ENCODE measurements at regions not wholly inside any gene's neighbourhood (a gene's known extent, or its start where the extent isn't known, plus 50 kb on each side); places are given as distances from the start of the nearest gene placed in this dataset.

DNA sequence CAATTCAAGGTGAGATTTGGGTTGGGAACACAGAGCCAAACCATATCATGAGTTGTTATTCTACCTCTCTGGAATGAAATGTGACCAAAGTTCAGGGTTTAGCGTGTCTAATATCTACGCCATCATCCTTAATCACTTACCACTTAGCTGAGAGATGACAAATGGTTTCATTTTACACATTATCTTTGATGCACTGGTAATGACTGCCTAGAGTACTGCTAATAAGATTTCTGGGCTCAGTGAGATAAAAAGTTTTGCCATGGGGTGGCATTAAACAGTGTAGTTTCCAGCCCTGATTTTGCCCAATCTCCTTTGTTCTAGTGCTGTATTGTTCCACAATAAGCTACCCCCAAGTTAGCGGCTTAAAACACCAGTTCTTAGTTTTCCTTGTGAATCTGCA, 367.2 kb downstream of the MLLT3 start:
- H3K23me2 ChIP-seq (ENCODE audit: low read depth, low read length) = no peaks in the 10 kb centered on the region; the same call in 1 of the 2 replicates
- H2AFZ ChIP-seq (ENCODE audit: low read length) = no peak overlapping the region
- DNase-seq (ENCODE audit: low read depth in 1 of 2, low spot score in 2 of 2) (no peak), FAIRE-seq (no peak)
- H3K18ac ChIP-seq (ENCODE audit: extremely low read depth, low read length) = no peak overlapping the region
- no peak overlapping the region for H4K8ac ChIP-seq (ENCODE audit: extremely low read depth, insufficient read depth, low read length)
- no peak overlapping the region for H3K4me3 ChIP-seq (ENCODE audit: extremely low read depth in 1 of 4, insufficient read depth in 2 of 4, low read depth in 3 of 4, low read length in 4 of 4)
- no peak overlapping the region for H3K4me2 ChIP-seq (ENCODE audit: insufficient read depth in 1 of 2, low read depth in 2 of 2, low read length in 2 of 2)
- no peaks in the 10 kb centered on the region for H3K9me3 ChIP-seq (ENCODE audit: insufficient read depth in 2 of 2, low read depth in 1 of 2, low read length in 1 of 2)
- CTCF ChIA-PET (ENCODE audit: partially characterized antibody) = no interaction called here
- H4K91ac ChIP-seq (replicated peaks; ENCODE audit: insufficient read length, low read length) = no peak overlapping the region
- H3K23ac ChIP-seq (ENCODE audit: insufficient read length) = no peak overlapping the region
- no peaks in the 10 kb centered on the region for H3K79me2 ChIP-seq (ENCODE audit: control insufficient read depth in 1 of 2, insufficient read depth in 2 of 2, low read length in 2 of 2)
- no peaks in the 10 kb centered on the region for H3K79me1 ChIP-seq (ENCODE audit: low read depth, low read length)
- H3K27ac ChIP-seq (ENCODE audit: low read depth, low read length) = no peak overlapping the region
- no peak overlapping the region for H3K4ac ChIP-seq (replicated peaks; ENCODE audit: insufficient read length, low read depth, low read length)
- no peak overlapping the region for H2BK5ac ChIP-seq (ENCODE audit: low read depth, low read length)
- no peaks in the 10 kb centered on the region for H3K27me3 ChIP-seq (replicated peaks in 1 of 4; ENCODE audit: control insufficient read depth in 3 of 4, extremely low read depth in 1 of 4, insufficient read depth in 3 of 4, low read length in 3 of 4)
- POLR2A ChIA-PET (ENCODE audit: partially characterized antibody) = no interaction called here
- H4K5ac ChIP-seq (ENCODE audit: insufficient read length, low read depth, low read length) = no peak overlapping the region
- H4K20me1 ChIP-seq (replicated peaks in 1 of 2; ENCODE audit: control insufficient read depth in 1 of 2, insufficient read depth in 2 of 2, low read length in 2 of 2) = no peaks in the 10 kb centered on the region
- H3K56ac ChIP-seq (replicated peaks; ENCODE audit: insufficient read length, low read depth, low read length) = no peak overlapping the region
- no peak overlapping the region for H2BK15ac ChIP-seq (ENCODE audit: low read length)
- no peak overlapping the region for H2BK120ac ChIP-seq (replicated peaks; ENCODE audit: low read depth, low read length)
- no peak overlapping the region for H3K9ac ChIP-seq (replicated peaks in 1 of 4; ENCODE audit: extremely low read depth in 1 of 4, low read depth in 3 of 4, low read length in 3 of 4)
- H3K4me1 ChIP-seq (replicated peaks in 1 of 4; ENCODE audit: control insufficient read depth in 3 of 4, insufficient read depth in 4 of 4, low read length in 3 of 4) = no peaks in the 10 kb centered on the region
- no peak overlapping the region for H2BK20ac ChIP-seq (ENCODE audit: low read length)
- H3K36me3 ChIP-seq (ENCODE audit: control insufficient read depth in 2 of 4, insufficient read depth in 4 of 4, low read length in 3 of 4) = no peaks in the 10 kb centered on the region
- no peak overlapping the region for H2BK12ac ChIP-seq (ENCODE audit: low read depth, low read length)
- no peak overlapping the region for H2AK5ac ChIP-seq (ENCODE audit: low read depth, low read length)
- no peak overlapping the region for H3K14ac ChIP-seq (ENCODE audit: insufficient read length)
- WGBS, 2 experiments (ENCODE audit: extremely low coverage in 1 of 2, insufficient coverage in 1 of 2, insufficient read length in 1 of 2, insufficient replicate concordance in 2 of 2, low coverage in 1 of 2, low lambda C conversion rate in 2 of 2, missing lambda C conversion rate in 1 of 2) = 100% methylated on average over 3 of the region's 3 CpGs; no CpG with 5 or more reads in 1 of the 2 experiments
- TF ChIP-seq EGR1 (IDR thresholded peaks at IDR 0.05; ENCODE audit: borderline replicate concordance, low read depth, low read length) = no peak
- TF ChIP-seq RXRA (IDR thresholded peaks at IDR 0.05; ENCODE audit: insufficient read depth, low read depth, low read length) = no peak
- no peak for TF ChIP-seq SP1 (IDR thresholded peaks at IDR 0.05; ENCODE audit: low read depth, low read length)
- TF ChIP-seq ASH2L (IDR thresholded peaks at IDR 0.05; ENCODE audit: low read length) = no peak
- no peak for TF ChIP-seq TBP (IDR thresholded peaks at IDR 0.05; ENCODE audit: low read depth, low read length)
- TF ChIP-seq SP4 (IDR thresholded peaks at IDR 0.05; ENCODE audit: low read length) = no peak
- TF ChIP-seq RFX5 (IDR thresholded peaks at IDR 0.05; ENCODE audit: borderline replicate concordance, low read depth, low read length) = no peak
- no peak for TF ChIP-seq BRCA1 (IDR thresholded peaks at IDR 0.05; ENCODE audit: low read depth, low read length)
- no peak for TF ChIP-seq RAD21 (IDR thresholded peaks at IDR 0.05 in 1 of 2, conservative IDR thresholded peaks at IDR 0.05 in 1 of 2; ENCODE audit: low read depth in 2 of 2, low read length in 2 of 2)
- no peak for TF ChIP-seq HDAC6 (IDR thresholded peaks at IDR 0.05; ENCODE audit: low read depth, low read length)
- no peak for TF ChIP-seq SP2 (IDR thresholded peaks at IDR 0.05; ENCODE audit: low read length)
- no peak for TF ChIP-seq CTBP2 (IDR thresholded peaks at IDR 0.05; ENCODE audit: borderline replicate concordance, insufficient read depth, insufficient read length, low read length)
- no peak for TF ChIP-seq MAFK (IDR thresholded peaks at IDR 0.05; ENCODE audit: low read depth, low read length)
- TF ChIP-seq, protein P1, sequence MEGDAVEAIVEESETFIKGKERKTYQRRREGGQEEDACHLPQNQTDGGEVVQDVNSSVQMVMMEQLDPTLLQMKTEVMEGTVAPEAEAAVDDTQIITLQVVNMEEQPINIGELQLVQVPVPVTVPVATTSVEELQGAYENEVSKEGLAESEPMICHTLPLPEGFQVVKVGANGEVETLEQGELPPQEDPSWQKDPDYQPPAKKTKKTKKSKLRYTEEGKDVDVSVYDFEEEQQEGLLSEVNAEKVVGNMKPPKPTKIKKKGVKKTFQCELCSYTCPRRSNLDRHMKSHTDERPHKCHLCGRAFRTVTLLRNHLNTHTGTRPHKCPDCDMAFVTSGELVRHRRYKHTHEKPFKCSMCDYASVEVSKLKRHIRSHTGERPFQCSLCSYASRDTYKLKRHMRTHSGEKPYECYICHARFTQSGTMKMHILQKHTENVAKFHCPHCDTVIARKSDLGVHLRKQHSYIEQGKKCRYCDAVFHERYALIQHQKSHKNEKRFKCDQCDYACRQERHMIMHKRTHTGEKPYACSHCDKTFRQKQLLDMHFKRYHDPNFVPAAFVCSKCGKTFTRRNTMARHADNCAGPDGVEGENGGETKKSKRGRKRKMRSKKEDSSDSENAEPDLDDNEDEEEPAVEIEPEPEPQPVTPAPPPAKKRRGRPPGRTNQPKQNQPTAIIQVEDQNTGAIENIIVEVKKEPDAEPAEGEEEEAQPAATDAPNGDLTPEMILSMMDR (IDR thresholded peaks at IDR 0.05; ENCODE audit: control extremely low read depth in 1 of 3, insufficient read depth in 1 of 3, low read depth in 1 of 3, low read length in 3 of 3) = no peak

All from H1 (cell line).